ENCODE measurements at regions not wholly inside any gene's neighbourhood (a gene's known extent, or its start where the extent isn't known, plus 50 kb on each side); places are given as distances from the start of the nearest gene placed in this dataset.

DNA sequence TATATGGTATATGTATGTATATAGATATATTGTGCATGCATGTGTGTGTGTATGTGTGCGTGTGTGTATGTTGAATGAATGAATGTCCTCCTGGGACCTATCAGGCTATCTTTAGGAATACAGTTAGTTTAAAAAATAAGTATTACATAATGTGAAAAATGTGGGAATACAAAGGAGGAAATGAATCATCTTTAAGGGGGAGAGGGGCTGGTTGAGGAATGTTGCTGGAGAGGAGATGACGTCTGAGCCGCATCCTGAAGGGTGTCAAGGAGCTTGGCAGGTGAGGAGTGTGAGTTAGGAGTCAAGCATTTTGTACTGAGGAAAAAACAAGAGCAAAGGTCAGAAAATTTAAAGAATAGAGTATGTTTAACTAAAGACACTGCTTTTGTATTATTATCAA lies 62.4 kb upstream of the NLK start:
- DNase-seq, result no peak
- ATAC-seq, result no peak
- no peaks in the 10 kb centered on the region for H3K9me3 Mint-ChIP-seq
- H3K4me1 Mint-ChIP-seq, result no peaks in the 10 kb centered on the region
- H3K27ac Mint-ChIP-seq, result no peak overlapping the region
- H3K4me3 Mint-ChIP-seq, result no peak overlapping the region
- no peaks in the 10 kb centered on the region for H3K36me3 Mint-ChIP-seq (ENCODE audit: low read depth)
- peaks cover 14% of the 10 kb centered on the region for H3K27me3 Mint-ChIP-seq

DNA sequence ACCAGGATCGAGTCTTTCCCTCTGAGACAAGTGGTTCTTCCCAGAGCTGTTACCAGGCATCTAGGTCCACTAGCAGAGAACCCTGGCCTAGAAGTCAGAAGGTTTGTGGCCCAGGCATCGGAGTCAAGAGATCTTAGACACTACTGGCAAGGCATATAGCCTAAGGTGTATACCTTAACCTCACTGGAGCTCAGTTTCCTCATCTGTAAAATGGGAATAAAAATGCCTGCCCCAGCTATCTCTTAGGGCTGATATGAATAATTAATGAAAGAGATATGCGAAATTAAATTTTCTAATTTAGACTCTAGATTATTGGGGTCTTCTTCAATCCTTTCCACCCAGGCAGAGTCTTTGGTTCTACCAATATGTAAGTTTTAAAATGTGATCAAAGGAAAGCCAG lies 60.5 kb upstream of the NLK start:
- Mint-ChIP-seq H3K27me3 (peaks cover 17% of the 10 kb centered on the region), H3K9me3 (no peaks in the 10 kb centered on the region), H3K36me3 (ENCODE audit: low read depth) (no peaks in the 10 kb centered on the region), H3K4me1 (no peaks in the 10 kb centered on the region), H3K4me3 (no peak overlapping the region), H3K27ac (no peak overlapping the region)
- DNase-seq (no peak), ATAC-seq (no peak)

- no peak overlapping the region for H3K4me3 Mint-ChIP-seq
- H3K9me3 Mint-ChIP-seq, result no peaks in the 10 kb centered on the region
- H3K27ac Mint-ChIP-seq, result no peak overlapping the region
- H3K36me3 Mint-ChIP-seq (ENCODE audit: low read depth), result no peaks in the 10 kb centered on the region
- no peaks in the 10 kb centered on the region for H3K4me1 Mint-ChIP-seq
- H3K27me3 Mint-ChIP-seq, result peaks cover 17% of the 10 kb centered on the region
- ATAC-seq (no peak), DNase-seq (no peak)
Measured at GRCh38 chr17:27982688-27983087, 59.8 kb upstream of the NLK start.

- no peaks in the 10 kb centered on the region for H3K36me3 Mint-ChIP-seq (ENCODE audit: low read depth)
- ATAC-seq (no peak), DNase-seq (no peak)
- H3K4me1 Mint-ChIP-seq, result no peaks in the 10 kb centered on the region
- H3K27ac Mint-ChIP-seq, result no peak overlapping the region
- peaks cover 17% of the 10 kb centered on the region for H3K27me3 Mint-ChIP-seq
- no peaks in the 10 kb centered on the region for H3K9me3 Mint-ChIP-seq
- no peak overlapping the region for H3K4me3 Mint-ChIP-seq
Measured at GRCh38 chr17:27983853-27984252, 58.6 kb upstream of the NLK start.

DNA sequence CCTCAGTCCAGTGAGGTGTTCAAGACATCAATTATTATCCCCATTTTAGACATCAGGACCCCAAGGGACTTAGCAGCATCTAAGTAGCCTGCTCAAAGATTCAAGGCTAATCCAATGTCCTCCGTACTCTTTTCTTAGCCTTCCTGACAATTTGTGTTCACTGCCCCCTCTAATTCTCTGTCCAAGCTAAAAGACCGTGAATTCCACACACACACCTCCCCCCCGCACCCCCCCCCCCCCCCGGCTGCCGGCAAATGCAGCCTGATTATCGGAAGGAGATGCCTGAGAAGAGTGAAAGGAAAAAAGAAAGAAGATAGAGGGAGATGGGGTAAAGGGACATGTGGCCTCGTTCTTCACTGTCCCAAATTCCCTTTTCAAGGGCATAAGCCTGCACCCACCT lies 58.1 kb upstream of the NLK start:
- H3K27ac Mint-ChIP-seq, result no peak overlapping the region
- no peaks in the 10 kb centered on the region for H3K36me3 Mint-ChIP-seq (ENCODE audit: low read depth)
- ATAC-seq (no peak), DNase-seq (no peak)
- H3K9me3 Mint-ChIP-seq, result no peaks in the 10 kb centered on the region
- peaks cover 14% of the 10 kb centered on the region for H3K27me3 Mint-ChIP-seq
- no peak overlapping the region for H3K4me3 Mint-ChIP-seq
- H3K4me1 Mint-ChIP-seq, result no peaks in the 10 kb centered on the region

- no peaks in the 10 kb centered on the region for H3K36me3 Mint-ChIP-seq (ENCODE audit: low read depth)
- H3K27me3 Mint-ChIP-seq, result peaks cover 14% of the 10 kb centered on the region
- DNase-seq (no peak), ATAC-seq (no peak)
- H3K27ac Mint-ChIP-seq, result no peak overlapping the region
- no peaks in the 10 kb centered on the region for H3K9me3 Mint-ChIP-seq
- no peak overlapping the region for H3K4me3 Mint-ChIP-seq
- H3K4me1 Mint-ChIP-seq, result no peaks in the 10 kb centered on the region
Measured at GRCh38 chr17:27984816-27985215, 57.7 kb upstream of the NLK start.

GRCh38 chr17:27985306-27985705 lies 57.2 kb upstream of the NLK start:
- Mint-ChIP-seq H3K9me3 (no peaks in the 10 kb centered on the region), H3K36me3 (ENCODE audit: low read depth) (no peaks in the 10 kb centered on the region), H3K4me3 (no peak overlapping the region), H3K4me1 (no peaks in the 10 kb centered on the region), H3K27me3 (peaks cover 11% of the 10 kb centered on the region), H3K27ac (no peak overlapping the region)
- ATAC-seq, result no peak
- DNase-seq, result no peak

GRCh38 chr17:27985736-27986399 lies 56.6 kb upstream of the NLK start:
- Mint-ChIP-seq H3K27me3 (peaks cover 11% of the 10 kb centered on the region), H3K4me1 (no peaks in the 10 kb centered on the region), H3K27ac (no peak overlapping the region), H3K9me3 (no peaks in the 10 kb centered on the region), H3K4me3 (no peak overlapping the region), H3K36me3 (ENCODE audit: low read depth) (no peaks in the 10 kb centered on the region)
- no peak for DNase-seq
- no peak for ATAC-seq

DNA sequence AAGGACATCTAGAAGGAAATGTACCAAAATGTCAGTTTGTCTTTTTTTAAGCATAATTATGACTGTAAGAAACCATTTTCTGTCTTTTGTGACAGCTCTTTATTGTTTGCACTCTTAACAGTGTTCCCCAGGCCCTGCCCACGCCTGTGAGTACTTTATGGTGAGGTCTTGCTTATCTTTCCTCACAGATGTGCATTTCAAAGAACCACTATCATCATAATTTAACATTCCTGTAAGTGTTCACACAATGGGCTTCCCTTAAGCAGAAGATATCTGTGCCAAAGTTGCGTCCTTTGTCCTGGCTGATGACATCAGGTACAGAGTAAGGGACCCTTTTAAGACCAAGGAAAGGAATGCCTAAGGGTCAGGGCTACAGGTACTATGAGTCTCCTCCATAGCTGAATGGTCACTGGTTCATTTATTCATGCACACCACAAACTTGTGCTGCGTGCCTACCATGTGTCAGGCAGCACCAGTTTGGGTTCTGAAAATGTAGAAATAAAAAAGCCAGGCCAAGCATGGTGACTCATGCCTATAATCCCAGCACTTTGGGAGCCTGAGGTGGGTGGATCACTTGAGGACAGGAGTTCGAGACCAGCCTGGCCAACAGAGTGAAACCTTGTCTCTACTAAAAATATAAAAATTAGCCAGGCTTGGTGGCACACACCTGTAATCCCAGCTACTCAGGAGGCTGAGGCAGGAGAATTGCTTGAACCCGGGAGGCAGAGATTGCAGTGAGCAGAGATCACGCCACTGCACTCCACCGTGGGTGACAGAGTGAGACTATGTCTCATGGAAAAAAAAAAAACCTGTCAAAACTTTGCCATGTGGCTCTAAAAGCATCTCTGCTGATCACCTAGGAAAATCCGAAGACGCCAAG lies 55.4 kb upstream of the NLK start:
- Mint-ChIP-seq H3K27me3 (peaks cover 15% of the 10 kb centered on the region), H3K4me3 (no peak overlapping the region), H3K36me3 (ENCODE audit: low read depth) (no peaks in the 10 kb centered on the region), H3K4me1 (no peaks in the 10 kb centered on the region), H3K9me3 (no peaks in the 10 kb centered on the region), H3K27ac (no peak overlapping the region)
- no peak for ATAC-seq
- DNase-seq, result no peak

GRCh38 chr17:27989046-27989445 lies 53.4 kb upstream of the NLK start:
- Mint-ChIP-seq H3K36me3 (ENCODE audit: low read depth) (no peaks in the 10 kb centered on the region), H3K27ac (no peak overlapping the region)
- no peak for ATAC-seq

GRCh38 chr17:27990100-27990499 lies 52.4 kb upstream of the NLK start:
- Mint-ChIP-seq H3K27me3 (peaks cover 13% of the 10 kb centered on the region), H3K27ac (no peak overlapping the region), H3K36me3 (ENCODE audit: low read depth) (no peaks in the 10 kb centered on the region), H3K9me3 (no peaks in the 10 kb centered on the region), H3K4me1 (no peaks in the 10 kb centered on the region), H3K4me3 (no peak overlapping the region)
- DNase-seq (no peak), ATAC-seq (no peak)

More at GRCh38 chr17:27989046-27989445, 53.4 kb upstream of the NLK start:
- Mint-ChIP-seq H3K27me3 (peaks cover 18% of the 10 kb centered on the region), H3K4me3 (no peak overlapping the region), H3K4me1 (no peaks in the 10 kb centered on the region), H3K9me3 (no peaks in the 10 kb centered on the region)
- DNase-seq, result no peak

GRCh38 chr17:27990979-27991378 lies 51.5 kb upstream of the NLK start:
- DNase-seq, result no peak
- Mint-ChIP-seq H3K27me3 (peaks cover 7% of the 10 kb centered on the region), H3K4me1 (no peaks in the 10 kb centered on the region), H3K27ac (no peak overlapping the region), H3K9me3 (no peaks in the 10 kb centered on the region), H3K36me3 (ENCODE audit: low read depth) (no peaks in the 10 kb centered on the region), H3K4me3 (no peak overlapping the region)
- no peak for ATAC-seq

- no peak overlapping the region for H3K27ac Mint-ChIP-seq
- no peak for ATAC-seq
- peaks cover 7% of the 10 kb centered on the region for H3K27me3 Mint-ChIP-seq
- H3K9me3 Mint-ChIP-seq, result no peaks in the 10 kb centered on the region
- no peaks in the 10 kb centered on the region for H3K36me3 Mint-ChIP-seq (ENCODE audit: low read depth)
- no peak overlapping the region for H3K4me3 Mint-ChIP-seq
- H3K4me1 Mint-ChIP-seq, result no peaks in the 10 kb centered on the region
- no peak for DNase-seq
Measured at GRCh38 chr17:27991462-27991993, 50.9 kb upstream of the NLK start.

Data from activated naive CD8-positive, alpha-beta T cell treated with anti-CD3 and anti-CD28 coated beads, Interleukin-2, amount 50 U/mL, for 24 hours (primary cell).